ENCODE measurements at regions not wholly inside any gene's neighbourhood (a gene's known extent, or its start where the extent isn't known, plus 50 kb on each side); places are given as distances from the start of the nearest gene placed in this dataset.
"Not testable (repeated sequence)": the region's sequence is repeated elsewhere in the genome, so short reads cannot be mapped to it uniquely, and the experiment has no call there.

GRCh38 chr12:83904175-83904574, 1008.4 kb downstream of the SLC6A15 start:
- TF ChIP-seq CTCF (IDR thresholded peaks at IDR 0.05) = no peak
- Histone ChIP-seq H3K36me3 (ENCODE audit: low read depth) (no peaks in the 10 kb centered on the region), H3K9me3 (no peaks in the 10 kb centered on the region), H3K4me3 (no peak overlapping the region), H3K4me1 (ENCODE audit: low read depth) (no peaks in the 10 kb centered on the region)
- intact Hi-C loops (cut with DNase I, micrococcal nuclease) = no loop called here
- ATAC-seq (no peak), DNase-seq (no peak)

GRCh38 chr12:83896416-83896815, 1016.2 kb downstream of the SLC6A15 start:
- Histone ChIP-seq H3K4me3 (no peak overlapping the region), H3K4me1 (ENCODE audit: low read depth) (no peaks in the 10 kb centered on the region), H3K36me3 (ENCODE audit: low read depth) (no peaks in the 10 kb centered on the region), H3K9me3 (peaks cover 6% of the 10 kb centered on the region)
- no peak for ATAC-seq
- intact Hi-C loops (cut with DNase I, micrococcal nuclease) = no loop called here
- no peak for TF ChIP-seq CTCF (IDR thresholded peaks at IDR 0.05)
- DNase-seq = no peak

- no peak for TF ChIP-seq CTCF (IDR thresholded peaks at IDR 0.05)
- H3K36me3 ChIP-seq (ENCODE audit: low read depth) = no peaks in the 10 kb centered on the region
- no peak overlapping the region for H3K4me3 ChIP-seq
- no peak for ATAC-seq
- no peaks in the 10 kb centered on the region for H3K9me3 ChIP-seq
- DNase-seq = no peak
- H3K4me1 ChIP-seq (ENCODE audit: low read depth) = no peaks in the 10 kb centered on the region
- intact Hi-C loops (cut with DNase I, micrococcal nuclease) = no loop called here
These were observed 1019.5 kb downstream of the SLC6A15 start for GRCh38 chr12:83893101-83893500.

- no peak overlapping the region for H3K4me3 ChIP-seq
- TF ChIP-seq CTCF (IDR thresholded peaks at IDR 0.05) = no peak
- no peaks in the 10 kb centered on the region for H3K9me3 ChIP-seq
- H3K4me1 ChIP-seq (ENCODE audit: low read depth) = no peaks in the 10 kb centered on the region
- ATAC-seq (no peak), DNase-seq (no peak)
- intact Hi-C loops (cut with DNase I, micrococcal nuclease) = no loop called here
- no peaks in the 10 kb centered on the region for H3K36me3 ChIP-seq (ENCODE audit: low read depth)
These were observed 1022.9 kb downstream of the SLC6A15 start for GRCh38 chr12:83889745-83890144.

GRCh38 chr12:83886479-83886878, 1026.1 kb downstream of the SLC6A15 start:
- ATAC-seq (no peak), DNase-seq (no peak)
- intact Hi-C loops (cut with DNase I, micrococcal nuclease) = no loop called here
- no peaks in the 10 kb centered on the region for H3K36me3 ChIP-seq (ENCODE audit: low read depth)
- no peak for TF ChIP-seq CTCF (IDR thresholded peaks at IDR 0.05)
- H3K4me1 ChIP-seq (ENCODE audit: low read depth) = no peaks in the 10 kb centered on the region
- no peak overlapping the region for H3K4me3 ChIP-seq
- no peaks in the 10 kb centered on the region for H3K9me3 ChIP-seq

GRCh38 chr12:83870921-83871599, 1041.5 kb downstream of the SLC6A15 start:
- intact Hi-C loops (cut with DNase I, micrococcal nuclease); ATAC-seq; H3K4me1 ChIP-seq (ENCODE audit: low read depth); H3K36me3 ChIP-seq (ENCODE audit: low read depth); DNase-seq; H3K9me3 ChIP-seq; H3K4me3 ChIP-seq: not testable (repeated sequence)

All from mucosa of descending colon (tissue), 3 donors.